ENCODE measurements at regions not wholly inside any gene's neighbourhood (a gene's known extent, or its start where the extent isn't known, plus 50 kb on each side); places are given as distances from the start of the nearest gene placed in this dataset.

DNA sequence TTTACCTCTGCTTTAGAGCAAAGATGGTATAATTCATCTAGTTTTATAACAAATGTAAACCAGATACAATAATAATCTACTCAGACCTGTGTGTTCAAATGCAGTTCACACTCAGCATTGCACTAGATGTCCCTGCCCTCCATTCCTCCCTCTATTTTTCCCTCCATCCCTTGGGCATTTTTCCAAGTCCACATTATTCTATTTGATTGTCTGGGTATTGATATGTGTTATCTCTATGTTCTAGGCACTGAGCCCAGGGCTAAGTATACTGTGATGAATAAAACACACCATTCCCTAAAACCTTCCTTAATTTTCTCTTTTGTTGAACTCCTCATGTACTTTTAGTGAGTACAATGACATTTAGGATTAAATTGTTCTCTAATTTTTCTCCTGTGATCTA, 66.2 kb upstream of the HMCN1 start:
- no peak for TF ChIP-seq GLIS3 (CRISPR knock-in tag; IDR thresholded peaks at IDR 0.05)
- no peak for TF ChIP-seq ZFP3 (CRISPR knock-in tag; IDR thresholded peaks at IDR 0.05)
- TF ChIP-seq, protein P1, sequence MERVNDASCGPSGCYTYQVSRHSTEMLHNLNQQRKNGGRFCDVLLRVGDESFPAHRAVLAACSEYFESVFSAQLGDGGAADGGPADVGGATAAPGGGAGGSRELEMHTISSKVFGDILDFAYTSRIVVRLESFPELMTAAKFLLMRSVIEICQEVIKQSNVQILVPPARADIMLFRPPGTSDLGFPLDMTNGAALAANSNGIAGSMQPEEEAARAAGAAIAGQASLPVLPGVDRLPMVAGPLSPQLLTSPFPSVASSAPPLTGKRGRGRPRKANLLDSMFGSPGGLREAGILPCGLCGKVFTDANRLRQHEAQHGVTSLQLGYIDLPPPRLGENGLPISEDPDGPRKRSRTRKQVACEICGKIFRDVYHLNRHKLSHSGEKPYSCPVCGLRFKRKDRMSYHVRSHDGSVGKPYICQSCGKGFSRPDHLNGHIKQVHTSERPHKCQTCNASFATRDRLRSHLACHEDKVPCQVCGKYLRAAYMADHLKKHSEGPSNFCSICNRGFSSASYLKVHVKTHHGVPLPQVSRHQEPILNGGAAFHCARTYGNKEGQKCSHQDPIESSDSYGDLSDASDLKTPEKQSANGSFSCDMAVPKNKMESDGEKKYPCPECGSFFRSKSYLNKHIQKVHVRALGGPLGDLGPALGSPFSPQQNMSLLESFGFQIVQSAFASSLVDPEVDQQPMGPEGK (CRISPR knock-in tag; IDR thresholded peaks at IDR 0.05; ENCODE audit: borderline replicate concordance): no peak
- TF ChIP-seq CSDC2 (CRISPR knock-in tag; IDR thresholded peaks at IDR 0.05): no peak
- no peak for TF ChIP-seq ZNF565 (CRISPR knock-in tag; conservative IDR thresholded peaks at IDR 0.05; ENCODE audit: low read depth)
- TF ChIP-seq, protein P2, sequence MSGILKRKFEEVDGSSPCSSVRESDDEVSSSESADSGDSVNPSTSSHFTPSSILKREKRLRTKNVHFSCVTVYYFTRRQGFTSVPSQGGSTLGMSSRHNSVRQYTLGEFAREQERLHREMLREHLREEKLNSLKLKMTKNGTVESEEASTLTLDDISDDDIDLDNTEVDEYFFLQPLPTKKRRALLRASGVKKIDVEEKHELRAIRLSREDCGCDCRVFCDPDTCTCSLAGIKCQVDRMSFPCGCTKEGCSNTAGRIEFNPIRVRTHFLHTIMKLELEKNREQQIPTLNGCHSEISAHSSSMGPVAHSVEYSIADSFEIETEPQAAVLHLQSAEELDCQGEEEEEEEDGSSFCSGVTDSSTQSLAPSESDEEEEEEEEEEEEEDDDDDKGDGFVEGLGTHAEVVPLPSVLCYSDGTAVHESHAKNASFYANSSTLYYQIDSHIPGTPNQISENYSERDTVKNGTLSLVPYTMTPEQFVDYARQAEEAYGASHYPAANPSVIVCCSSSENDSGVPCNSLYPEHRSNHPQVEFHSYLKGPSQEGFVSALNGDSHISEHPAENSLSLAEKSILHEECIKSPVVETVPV (CRISPR knock-in tag; IDR thresholded peaks at IDR 0.05): no peak
- TF ChIP-seq TCF4 (CRISPR knock-in tag; IDR thresholded peaks at IDR 0.05; ENCODE audit: borderline replicate concordance): no peak
- TF ChIP-seq TOX (CRISPR knock-in tag; IDR thresholded peaks at IDR 0.05; ENCODE audit: borderline replicate concordance): no peak
- TF ChIP-seq ZFP30 (CRISPR knock-in tag; IDR thresholded peaks at IDR 0.05): no peak
- TF ChIP-seq, protein P3, sequence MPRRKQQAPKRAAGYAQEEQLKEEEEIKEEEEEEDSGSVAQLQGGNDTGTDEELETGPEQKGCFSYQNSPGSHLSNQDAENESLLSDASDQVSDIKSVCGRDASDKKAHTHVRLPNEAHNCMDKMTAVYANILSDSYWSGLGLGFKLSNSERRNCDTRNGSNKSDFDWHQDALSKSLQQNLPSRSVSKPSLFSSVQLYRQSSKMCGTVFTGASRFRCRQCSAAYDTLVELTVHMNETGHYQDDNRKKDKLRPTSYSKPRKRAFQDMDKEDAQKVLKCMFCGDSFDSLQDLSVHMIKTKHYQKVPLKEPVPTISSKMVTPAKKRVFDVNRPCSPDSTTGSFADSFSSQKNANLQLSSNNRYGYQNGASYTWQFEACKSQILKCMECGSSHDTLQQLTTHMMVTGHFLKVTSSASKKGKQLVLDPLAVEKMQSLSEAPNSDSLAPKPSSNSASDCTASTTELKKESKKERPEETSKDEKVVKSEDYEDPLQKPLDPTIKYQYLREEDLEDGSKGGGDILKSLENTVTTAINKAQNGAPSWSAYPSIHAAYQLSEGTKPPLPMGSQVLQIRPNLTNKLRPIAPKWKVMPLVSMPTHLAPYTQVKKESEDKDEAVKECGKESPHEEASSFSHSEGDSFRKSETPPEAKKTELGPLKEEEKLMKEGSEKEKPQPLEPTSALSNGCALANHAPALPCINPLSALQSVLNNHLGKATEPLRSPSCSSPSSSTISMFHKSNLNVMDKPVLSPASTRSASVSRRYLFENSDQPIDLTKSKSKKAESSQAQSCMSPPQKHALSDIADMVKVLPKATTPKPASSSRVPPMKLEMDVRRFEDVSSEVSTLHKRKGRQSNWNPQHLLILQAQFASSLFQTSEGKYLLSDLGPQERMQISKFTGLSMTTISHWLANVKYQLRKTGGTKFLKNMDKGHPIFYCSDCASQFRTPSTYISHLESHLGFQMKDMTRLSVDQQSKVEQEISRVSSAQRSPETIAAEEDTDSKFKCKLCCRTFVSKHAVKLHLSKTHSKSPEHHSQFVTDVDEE (CRISPR knock-in tag; IDR thresholded peaks at IDR 0.05): no peak
- no peak for TF ChIP-seq ZNF8 (CRISPR knock-in tag; IDR thresholded peaks at IDR 0.05)
- no peak for TF ChIP-seq ARNTL (CRISPR knock-in tag; IDR thresholded peaks at IDR 0.05; ENCODE audit: borderline replicate concordance, low read depth)

Measured in SK-N-SH treated with all-trans-retinoic acid at 6 μM for 48 hours (cell line).